ENCODE measurements at regions not wholly inside any gene's neighbourhood (a gene's known extent, or its start where the extent isn't known, plus 50 kb on each side); places are given as distances from the start of the nearest gene placed in this dataset.

- DNase-seq (ENCODE audit: low read depth), result no peak
These were observed 631.8 kb downstream of the AJAP1 start for GRCh38 chr1:5286244-5286643.

GRCh38 chr1:5274527-5274926, 620.1 kb downstream of the AJAP1 start:
- no peak for DNase-seq (ENCODE audit: low read depth)

GRCh38 chr1:5273280-5274003, 619.0 kb downstream of the AJAP1 start:
- no peak for DNase-seq (ENCODE audit: low read depth)

DNA sequence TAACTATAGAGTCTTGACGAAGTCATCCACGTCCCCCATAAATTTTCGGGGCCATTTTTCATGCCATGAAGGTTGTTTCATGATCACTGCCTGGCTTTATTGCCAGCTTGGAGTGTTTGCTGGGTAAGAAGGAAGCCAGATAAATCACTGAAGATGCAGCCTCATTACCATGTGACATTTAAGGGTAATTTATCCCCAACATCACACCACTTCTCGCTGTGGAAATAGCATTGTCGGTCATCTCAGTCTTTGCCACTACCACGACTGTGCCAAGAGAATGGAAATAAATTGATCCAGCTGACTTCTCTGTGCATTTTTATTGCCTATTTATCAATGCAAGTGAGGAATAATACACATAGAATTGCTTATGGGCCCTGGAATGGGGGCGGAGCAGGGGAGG, 617.9 kb downstream of the AJAP1 start:
- no peak for DNase-seq (ENCODE audit: low read depth)

- no peak for DNase-seq (ENCODE audit: low read depth)
These were observed 616.9 kb downstream of the AJAP1 start for GRCh38 chr1:5271264-5271663.

DNA sequence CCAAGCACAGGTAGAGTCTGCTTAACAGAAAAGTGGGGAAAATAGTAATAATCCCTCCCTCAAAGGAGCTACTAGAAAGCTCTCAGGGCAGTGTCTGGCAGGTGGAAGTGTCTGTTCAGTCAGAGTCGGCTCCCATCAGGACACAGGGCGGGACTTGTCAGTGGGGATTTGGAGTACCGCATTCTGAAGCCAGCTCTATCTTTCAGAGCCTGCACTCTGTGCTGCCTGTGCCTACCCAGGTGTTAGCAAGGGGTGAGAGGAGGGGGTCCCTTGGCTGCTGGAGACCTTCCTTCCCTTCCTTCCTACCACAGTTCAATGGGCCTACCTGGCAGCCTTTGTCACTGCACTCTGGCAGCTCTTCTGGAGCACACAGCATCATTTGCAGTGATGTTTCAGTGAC, 615.5 kb downstream of the AJAP1 start:
- no peak for DNase-seq (ENCODE audit: low read depth)

DNA sequence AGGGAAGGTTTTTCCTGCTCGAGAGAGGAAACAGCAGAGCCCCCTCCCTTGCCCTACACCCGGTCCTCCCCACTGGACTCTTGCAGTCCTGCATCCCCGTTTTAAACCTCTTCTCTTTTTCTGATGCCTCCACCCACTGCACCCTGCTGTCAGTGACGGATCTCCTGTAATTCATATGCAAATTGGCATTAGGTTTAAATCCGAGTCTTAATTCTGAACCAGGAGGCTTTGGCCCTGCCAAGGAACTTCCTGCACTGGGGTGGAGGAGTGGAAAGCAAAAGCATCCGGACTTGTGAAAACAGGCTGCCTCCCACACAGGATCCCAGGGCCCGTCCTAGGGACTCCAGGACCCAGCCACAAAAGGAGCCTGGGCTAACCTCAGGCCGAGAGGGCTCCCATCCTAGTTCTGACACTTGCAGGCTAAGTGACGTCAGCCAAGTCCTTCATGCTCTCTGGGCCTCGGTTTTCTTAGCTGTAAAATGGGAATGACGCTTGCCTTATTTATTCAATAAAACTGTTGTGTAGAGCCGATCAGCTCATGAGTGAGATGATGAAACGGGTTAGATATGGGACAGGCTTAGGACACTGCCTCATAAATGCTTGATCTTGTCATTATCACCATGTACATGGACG, 613.3 kb downstream of the AJAP1 start:
- DNase-seq (ENCODE audit: low read depth), result no peak

DNA sequence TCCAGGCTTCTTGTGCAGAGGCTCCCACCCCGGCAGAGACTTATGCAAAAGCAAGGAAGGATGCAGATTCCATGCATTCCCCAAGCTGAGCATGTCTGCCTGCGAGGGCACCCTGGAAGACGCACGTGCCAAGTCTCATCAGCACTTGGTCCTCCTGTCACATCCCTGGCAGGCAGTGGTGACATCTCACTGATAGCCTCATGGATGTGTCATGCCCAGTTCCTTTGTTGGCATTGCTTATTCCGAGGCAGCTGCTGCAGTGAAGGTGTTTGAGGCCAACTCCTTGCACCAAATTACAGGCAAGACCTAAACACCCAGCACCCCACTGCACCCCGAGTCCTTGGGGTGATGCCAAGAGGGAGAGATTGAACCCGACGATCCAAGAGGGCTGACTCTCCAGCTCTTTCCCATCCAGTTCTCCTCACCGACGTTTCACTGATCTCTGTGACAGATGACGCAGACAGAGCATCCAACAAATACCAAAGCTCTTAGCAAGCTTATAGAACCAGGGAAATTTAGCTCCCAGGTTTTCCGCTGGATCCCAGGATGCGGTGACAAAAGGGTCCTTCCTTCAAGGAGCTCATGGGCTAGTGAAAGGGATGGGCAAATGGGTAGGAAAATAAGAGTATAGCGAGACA, 611.1 kb downstream of the AJAP1 start:
- DNase-seq (ENCODE audit: low read depth), result no peak

GRCh38 chr1:5264476-5264875, 610.1 kb downstream of the AJAP1 start:
- DNase-seq (ENCODE audit: low read depth), result no peak

DNA sequence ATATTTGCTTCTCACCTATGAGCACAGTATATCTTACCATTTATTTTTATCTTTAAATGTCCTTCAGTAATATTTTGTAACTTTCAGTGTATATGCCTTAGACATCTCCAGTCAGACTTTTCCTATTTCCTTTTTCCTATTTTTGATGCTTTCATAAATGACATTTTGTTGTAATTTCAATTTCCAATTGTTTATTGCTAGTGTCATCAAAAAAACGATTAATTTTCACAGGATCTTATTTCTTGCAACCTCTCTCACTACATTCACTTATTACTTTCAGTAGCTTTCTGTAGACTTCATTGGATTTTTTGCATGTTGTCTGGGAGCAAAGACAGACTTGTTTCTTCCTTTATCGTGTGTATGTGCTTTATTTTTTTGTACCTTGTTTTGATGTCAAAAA, 602.4 kb downstream of the AJAP1 start:
- no peak for DNase-seq (ENCODE audit: low read depth)

- no peak for DNase-seq (ENCODE audit: low read depth)
These were observed 600.6 kb downstream of the AJAP1 start for GRCh38 chr1:5254975-5255374.

DNA sequence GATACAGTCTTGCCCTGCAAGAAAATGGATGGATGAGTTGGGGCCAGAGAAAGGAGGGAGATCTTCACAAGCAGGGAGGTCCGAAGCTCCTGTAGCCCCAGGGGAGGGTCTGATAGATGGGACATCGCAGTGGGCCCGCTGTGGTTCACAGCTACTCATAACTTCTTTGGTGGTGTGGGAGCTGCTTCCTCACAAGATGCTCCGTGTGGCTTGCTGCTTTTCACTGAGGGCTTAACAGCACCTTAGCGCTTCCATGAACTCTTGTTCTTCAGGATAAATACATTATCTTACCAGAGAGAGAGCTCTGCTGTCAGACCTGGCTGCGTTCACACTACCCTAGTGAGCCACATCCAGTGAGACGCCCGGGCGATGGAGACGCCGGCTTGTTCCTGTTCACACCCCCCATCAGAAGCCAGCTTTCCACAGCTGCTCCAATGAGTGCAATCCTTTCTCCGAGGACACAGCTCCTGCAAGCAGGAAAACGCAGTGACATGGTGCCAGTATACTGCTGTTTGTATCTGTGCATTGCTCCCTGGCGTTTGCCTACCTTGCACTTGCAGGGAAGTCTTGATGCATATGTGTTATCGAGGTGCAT, 599.8 kb downstream of the AJAP1 start:
- no peak for DNase-seq (ENCODE audit: low read depth)

- DNase-seq (ENCODE audit: low read depth), result no peak
These were observed 598.6 kb downstream of the AJAP1 start for GRCh38 chr1:5253036-5253435.

- DNase-seq (ENCODE audit: low read depth), result no peak
These were observed 595.9 kb downstream of the AJAP1 start for GRCh38 chr1:5250336-5250735.

GRCh38 chr1:5245348-5245747, 590.9 kb downstream of the AJAP1 start:
- DNase-seq (ENCODE audit: low read depth), result no peak

DNA sequence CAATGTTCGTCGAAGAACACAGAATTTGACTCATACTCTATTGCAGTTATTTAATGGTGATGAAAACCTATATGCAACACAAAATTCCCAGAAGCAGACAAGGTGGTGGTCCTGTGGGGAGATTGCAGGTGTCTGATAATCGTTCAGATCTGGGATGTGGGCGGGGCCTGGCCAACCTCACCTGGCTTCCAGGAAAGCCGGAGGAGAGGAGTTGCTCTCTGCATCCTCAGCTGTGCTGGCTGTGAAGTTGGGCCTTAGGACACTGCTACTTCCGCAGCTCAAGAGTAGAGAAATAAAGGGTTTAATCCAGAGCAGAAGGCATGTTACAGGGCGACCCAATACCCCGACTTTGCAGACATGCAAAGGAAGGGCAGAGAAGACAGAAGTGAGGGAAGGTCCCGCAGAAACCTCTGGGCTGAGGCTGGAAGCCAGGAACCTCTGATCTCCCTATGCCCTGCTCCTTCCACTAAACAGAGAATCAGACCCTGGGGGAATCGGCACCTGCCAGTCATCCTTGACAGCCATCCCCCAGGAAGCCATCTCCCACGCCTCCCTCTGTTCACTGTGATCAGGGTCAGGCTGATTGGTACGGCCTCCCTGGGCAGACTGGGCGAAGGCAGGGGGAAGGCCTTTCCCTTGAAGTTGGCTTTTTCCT, 590.3 kb downstream of the AJAP1 start:
- DNase-seq (ENCODE audit: low read depth), result no peak

DNA sequence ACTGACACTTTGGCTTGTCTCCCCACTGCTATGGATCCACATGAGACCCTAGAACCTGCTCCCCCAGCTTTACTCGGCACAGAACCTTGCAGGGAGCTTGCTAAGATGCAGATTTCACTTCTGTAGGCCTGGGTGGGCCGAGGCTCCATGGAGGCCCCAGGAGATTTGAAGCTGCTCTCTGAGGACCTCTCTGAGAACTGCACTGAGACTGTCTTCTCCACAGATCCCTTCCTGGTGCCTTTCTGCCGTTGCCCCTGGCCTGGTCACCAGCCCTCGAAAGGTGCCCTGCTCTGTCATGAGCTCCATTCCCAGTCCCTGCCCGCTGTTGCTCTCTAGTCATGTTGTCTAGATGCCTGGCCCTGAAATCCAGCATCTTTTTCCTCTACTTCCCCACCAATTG, 588.4 kb downstream of the AJAP1 start:
- no peak for DNase-seq (ENCODE audit: low read depth)

- no peak for DNase-seq (ENCODE audit: low read depth)
These were observed 585.5 kb downstream of the AJAP1 start for GRCh38 chr1:5239911-5240310.

- DNase-seq (ENCODE audit: low read depth), result no peak
These were observed 584.1 kb downstream of the AJAP1 start for GRCh38 chr1:5238351-5239130.

DNA sequence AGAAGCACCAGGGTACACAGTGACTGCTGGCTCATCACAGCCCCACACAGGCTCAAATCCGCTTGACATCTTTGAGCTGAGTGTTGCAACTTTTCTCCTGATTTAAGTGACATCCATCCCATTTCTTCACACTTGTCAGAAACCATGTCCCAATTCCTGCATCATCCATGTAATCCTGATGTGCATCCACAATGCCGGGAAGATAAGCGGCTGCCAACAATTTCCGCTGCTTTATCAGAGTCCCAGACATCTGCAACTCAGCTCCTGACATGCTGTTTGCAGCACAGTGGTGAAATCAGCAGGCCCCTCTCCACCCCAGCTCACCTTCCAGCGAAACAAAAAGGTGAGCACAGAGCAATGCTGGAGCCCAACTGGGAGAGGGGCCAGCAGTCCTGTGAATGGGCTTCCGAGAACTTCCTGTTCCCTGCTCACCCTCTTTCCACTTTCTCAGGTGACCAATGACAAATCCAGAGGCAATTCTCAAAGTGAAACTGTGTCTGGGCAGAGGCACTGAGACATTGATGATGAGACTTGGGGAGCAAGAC, 581.0 kb downstream of the AJAP1 start:
- no peak for DNase-seq (ENCODE audit: low read depth)

DNA sequence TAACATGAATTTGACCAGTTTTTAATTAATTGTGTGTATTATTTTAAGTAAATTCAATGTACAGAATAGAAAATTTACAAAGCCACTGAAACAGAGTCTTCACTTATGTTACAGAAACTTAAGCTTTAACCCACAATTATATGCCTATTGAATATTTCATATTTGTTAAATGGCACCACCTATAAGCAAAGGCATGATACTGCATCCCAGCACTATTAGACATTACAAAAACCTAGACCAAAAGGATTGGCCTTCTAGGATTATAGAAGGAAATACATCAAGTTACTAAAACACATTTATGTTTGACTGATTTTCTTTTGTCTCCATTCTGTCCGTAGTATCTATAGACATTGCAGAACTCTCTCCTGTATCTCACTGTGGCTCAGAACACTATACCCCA, 578.1 kb downstream of the AJAP1 start:
- no peak for DNase-seq (ENCODE audit: low read depth)

Data from amniotic epithelial cell (primary cell).